H1 (cell line): ENCODE measurements at regions not wholly inside any gene's neighbourhood (a gene's known extent, or its start where the extent isn't known, plus 50 kb on each side); places are given as distances from the start of the nearest gene placed in this dataset.

ENCODE experiments used
- GTF2F1 ChIP-seq: IDR thresholded peaks from 2 replicates; pipeline ENCODE4 v1.6.1; 2012; ENCODE audit warnings: low read depth, low read length, improper control_type of control experiment, borderline replicate concordance
- JUND ChIP-seq: IDR thresholded peaks from 2 replicates; pipeline ENCODE4 v1.6.1; 2011; ENCODE audit warnings: mild to moderate bottlenecking, improper control_type of control experiment, low read length
- TF ChIP-seq, protein P1 (sequence below): IDR thresholded peaks from 2 replicates; pipeline ENCODE4 v1.6.1; 2011; ENCODE audit warnings: low read length, improper control_type of control experiment

DNA sequence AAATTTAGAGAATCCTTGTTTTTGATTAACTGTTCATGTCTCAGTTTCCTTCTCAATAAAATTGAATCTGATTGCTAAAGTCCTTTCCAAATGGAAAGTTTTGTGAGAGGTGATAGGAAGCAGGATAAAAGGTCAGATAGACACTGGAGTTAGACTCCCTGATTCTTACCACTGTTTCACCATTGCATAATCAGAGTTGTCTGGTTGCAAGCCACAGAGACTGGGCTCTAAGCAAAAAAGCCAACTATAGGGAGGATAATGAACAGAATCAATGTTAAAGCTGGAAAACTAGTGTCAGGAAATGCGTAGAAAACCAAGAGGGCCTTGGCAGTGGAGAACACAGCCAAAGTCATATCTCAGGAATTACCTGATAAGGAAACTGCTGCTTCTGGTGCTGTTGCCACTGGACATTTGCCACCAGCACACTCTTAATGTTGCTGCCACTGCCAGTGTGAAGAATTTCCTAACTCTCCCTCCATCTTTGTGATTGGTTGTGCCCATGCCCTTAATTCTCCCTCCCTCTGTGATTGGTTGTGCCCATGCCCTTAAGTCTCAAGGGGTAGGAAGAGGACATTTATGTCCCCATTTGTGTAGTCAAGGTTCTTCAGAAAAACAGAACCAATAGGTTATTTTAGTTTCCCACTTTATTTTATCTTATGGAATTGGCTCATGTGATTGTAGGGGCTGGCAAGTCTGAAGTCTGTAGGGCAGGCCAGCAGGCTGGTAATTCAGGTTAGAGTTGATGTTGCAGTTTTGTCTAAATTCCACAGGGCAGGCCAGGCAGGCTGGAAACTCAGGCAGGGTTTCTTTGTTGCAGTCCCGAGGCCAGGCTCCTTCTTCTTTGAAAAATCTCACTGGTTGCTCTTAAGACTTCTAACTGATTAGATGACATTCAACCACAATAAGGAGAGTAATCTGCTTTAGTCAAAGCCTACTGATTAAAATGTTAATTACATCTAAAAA lies 639.0 kb downstream of the REEP3 start (continued):
- TF ChIP-seq JUND (no peak), GTF2F1 (no peak)
- TF ChIP-seq, protein P1, sequence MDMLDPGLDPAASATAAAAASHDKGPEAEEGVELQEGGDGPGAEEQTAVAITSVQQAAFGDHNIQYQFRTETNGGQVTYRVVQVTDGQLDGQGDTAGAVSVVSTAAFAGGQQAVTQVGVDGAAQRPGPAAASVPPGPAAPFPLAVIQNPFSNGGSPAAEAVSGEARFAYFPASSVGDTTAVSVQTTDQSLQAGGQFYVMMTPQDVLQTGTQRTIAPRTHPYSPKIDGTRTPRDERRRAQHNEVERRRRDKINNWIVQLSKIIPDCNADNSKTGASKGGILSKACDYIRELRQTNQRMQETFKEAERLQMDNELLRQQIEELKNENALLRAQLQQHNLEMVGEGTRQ = no peak
- TF ChIP-seq, all 59 proteins: peak for 0
